ENCODE measurements at regions not wholly inside any gene's neighbourhood (a gene's known extent, or its start where the extent isn't known, plus 50 kb on each side); places are given as distances from the start of the nearest gene placed in this dataset.

GRCh38 chr1:63101336-63101735 lies 221.0 kb upstream of the FOXD3 start:
- H3K9ac ChIP-seq (ENCODE audit: insufficient read depth in 1 of 2, low read depth in 2 of 2, low read length in 2 of 2) = no peak overlapping the region
- no peaks in the 10 kb centered on the region for H4K20me1 ChIP-seq (replicated peaks; ENCODE audit: control insufficient read depth, insufficient read depth, low read length)
- H3K27ac ChIP-seq (ENCODE audit: extremely low read depth, low read depth, low read length) = no peak overlapping the region
- ATAC-seq (no peak), FAIRE-seq (no peak), DNase-seq (ENCODE audit: extremely low read depth in 1 of 4, low spot score in 3 of 4) (no peak)
- in situ Hi-C loops (cut with MboI) = no loop called here
- CTCF ChIA-PET (ENCODE audit: low intra/inter-chr PET ratio) = no interaction called here
- H3K79me2 ChIP-seq (ENCODE audit: control insufficient read depth, insufficient read depth, low read length) = no peaks in the 10 kb centered on the region
- H3K27me3 ChIP-seq (ENCODE audit: control insufficient read depth in 2 of 2, insufficient read depth in 2 of 2, low read length in 2 of 2) = no peaks in the 10 kb centered on the region
- POLR2A ChIA-PET = no interaction called here
- no peaks in the 10 kb centered on the region for H3K9me1 ChIP-seq (ENCODE audit: control insufficient read depth, insufficient read depth, low read length)
- no peaks in the 10 kb centered on the region for H3K36me3 ChIP-seq (ENCODE audit: control insufficient read depth, insufficient read depth, low read length)
- intact Hi-C loops (cut with micrococcal nuclease) = no loop called here
- H3K4me2 ChIP-seq (ENCODE audit: insufficient read depth, low read length) = no peak overlapping the region
- H3K4me3 ChIP-seq = no peak overlapping the region
- WGBS (ENCODE audit: insufficient coverage, low coverage, missing lambda C conversion rate) = 0% methylated on average over 3 of the region's 3 CpGs
- no peak overlapping the region for H2AFZ ChIP-seq (ENCODE audit: low read depth, low read length)
- H3K9me3 ChIP-seq (replicated peaks; ENCODE audit: control insufficient read depth, insufficient read depth, low read depth, low read length) = no peaks in the 10 kb centered on the region
- H3K4me1 ChIP-seq (replicated peaks in 1 of 2; ENCODE audit: control insufficient read depth in 2 of 2, insufficient read depth in 2 of 2, low read length in 2 of 2) = no peaks in the 10 kb centered on the region
- BruUV-seq (replicated peaks) = no TSS peak
- TF ChIP-seq BRD4 (IDR thresholded peaks at IDR 0.05) = no peak
- no peak for TF ChIP-seq ZNF274 (IDR thresholded peaks at IDR 0.05; ENCODE audit: borderline replicate concordance, low read depth, low read length)
- no peak for TF ChIP-seq ZNF57 (CRISPR knock-in tag; IDR thresholded peaks at IDR 0.05)
- TF ChIP-seq TSHZ1 (CRISPR knock-in tag; IDR thresholded peaks at IDR 0.05) = no peak
- TF ChIP-seq STAT6 (CRISPR knock-in tag; IDR thresholded peaks at IDR 0.05) = no peak
- no peak for TF ChIP-seq ZBTB34 (CRISPR knock-in tag; IDR thresholded peaks at IDR 0.05)
- no peak for TF ChIP-seq SLC30A9 (CRISPR knock-in tag; IDR thresholded peaks at IDR 0.05)
- no peak for TF ChIP-seq ATF6 (CRISPR knock-in tag; IDR thresholded peaks at IDR 0.05)
- TF ChIP-seq ASH1L (IDR thresholded peaks at IDR 0.05; ENCODE audit: borderline replicate concordance, low read depth, partially characterized antibody) = no peak
- TF ChIP-seq ADNP (tag; IDR thresholded peaks at IDR 0.05) = no peak
- no peak for TF ChIP-seq ZNF212 (CRISPR knock-in tag; IDR thresholded peaks at IDR 0.05)
- TF ChIP-seq SMARCA4 (IDR thresholded peaks at IDR 0.05) = no peak
- no peak for TF ChIP-seq BMI1 (IDR thresholded peaks at IDR 0.05; ENCODE audit: low read length)

Data from K562 (cell line).